Thyroid gland (tissue), 4 donors: ENCODE measurements at regions not wholly inside any gene's neighbourhood (a gene's known extent, or its start where the extent isn't known, plus 50 kb on each side); places are given as distances from the start of the nearest gene placed in this dataset.

Experiments used
- DNase-seq, 2 donors: peaks; one replicate each; pipeline ENCODE4 v3.0.0-alpha.2; 2019
- H3K27ac ChIP-seq, 3 donors: fragments of 200-600 bp; sonication (generic); 1 replicate in 2 of 3; 2 replicates in 1 of 3; pipeline ENCODE4 v1.5.1; 2016 to 2019; ENCODE audit warnings: mild to moderate bottlenecking in 1 of 3, moderate library complexity in 1 of 3
- H3K27me3 ChIP-seq: fragments of 200-600 bp; sonication (generic); one replicate; pipeline ENCODE4 v1.5.1; 2019
- H3K36me3 ChIP-seq, 2 donors: fragments of 200-600 bp; sonication (generic); one replicate each; pipeline ENCODE4 v1.5.1; 2016 to 2019
- H3K4me1 ChIP-seq, 2 donors: fragments of 200-600 bp; sonication (generic); one replicate each; pipeline ENCODE4 v1.5.1; 2017 to 2019
- H3K4me3 ChIP-seq, 3 donors: fragments of 200-600 bp; sonication (generic); replicated peaks in 1 of 3; 1 replicate in 2 of 3; 2 replicates in 1 of 3; pipeline ENCODE4 v1.5.1; 2016; ENCODE audit warnings: mild to moderate bottlenecking in 1 of 3
- H3K9me3 ChIP-seq: fragments of 200-600 bp; sonication (generic); one replicate; pipeline ENCODE4 v1.5.1; 2017
- CTCF ChIP-seq, 6 experiments: fragments of 200-600 bp in 3 of 6; fragments of 450-650 bp in 3 of 6; sonication (generic) in 3 of 6; IDR thresholded peaks; one replicate each; pipeline ENCODE4 v1.5.1; 2016 to 2019; ENCODE audit warnings: antibody characterized with exemption in 6 of 6, mild to moderate bottlenecking in 2 of 6, inconsistent platforms in 1 of 6, moderate library complexity in 1 of 6
- POLR2A ChIP-seq, 2 donors: fragments of 450-650 bp; IDR thresholded peaks; one replicate each; pipeline ENCODE4 v1.6.1; 2017; ENCODE audit warnings: antibody characterized with exemption in 2 of 2, mild to moderate bottlenecking in 2 of 2, moderate library complexity in 1 of 2
- WGBS, 2 donors: methylation state at CpG; one replicate each; pipeline ENCODE4 v1.1.5; 2017; 5-methylcytosine and 5-hydroxymethylcytosine counted together
- intact Hi-C: fragments of 100-400 bp; cut with DNase I; formaldehyde crosslinking; loops from one replicate; pipeline ENCODE4 v1.15.1; 2023

- no peaks in the 10 kb centered on the region for H3K27me3 ChIP-seq
- no peaks in the 10 kb centered on the region for H3K9me3 ChIP-seq
- H3K36me3 ChIP-seq: no peaks in the 10 kb centered on the region
- DNase-seq: no peak
- no peak overlapping the region for H3K4me3 ChIP-seq
- no peaks in the 10 kb centered on the region for H3K4me1 ChIP-seq
- intact Hi-C loops: no loop called here
- 80 to 83% methylated on average over 8 of the region's 8 CpGs for WGBS, 2 donors
- H3K27ac ChIP-seq: no peak overlapping the region
- TF ChIP-seq POLR2A (IDR thresholded peaks at IDR 0.05) (no peak), CTCF (IDR thresholded peaks at IDR 0.05) (no peak)
These were observed 186.9 kb downstream of the GADD45G start for GRCh38 chr9:89791754-89792153.

- WGBS, 2 donors: 85 to 93% methylated on average over 11 to 12 of the region's 12 CpGs
- no peaks in the 10 kb centered on the region for H3K4me1 ChIP-seq
- intact Hi-C loops: no loop called here
- H3K9me3 ChIP-seq: no peaks in the 10 kb centered on the region
- H3K36me3 ChIP-seq: no peaks in the 10 kb centered on the region
- H3K27ac ChIP-seq: no peak overlapping the region
- no peak for TF ChIP-seq CTCF (IDR thresholded peaks at IDR 0.05)
- TF ChIP-seq POLR2A (IDR thresholded peaks at IDR 0.05): no peak
- no peak for DNase-seq
- no peak overlapping the region for H3K4me3 ChIP-seq
- no peaks in the 10 kb centered on the region for H3K27me3 ChIP-seq
These were observed 187.6 kb downstream of the GADD45G start for GRCh38 chr9:89792189-89793123.

GRCh38 chr9:89793124-89793495 is 188.3 kb downstream of the GADD45G start:
- Histone ChIP-seq H3K4me1 (no peaks in the 10 kb centered on the region), H3K36me3 (no peaks in the 10 kb centered on the region), H3K27ac (no peak overlapping the region), H3K9me3 (no peaks in the 10 kb centered on the region), H3K27me3 (no peaks in the 10 kb centered on the region), H3K4me3 (no peak overlapping the region)
- 82 to 83% methylated on average over 5 of the region's 5 CpGs for WGBS, 2 donors
- no peak for TF ChIP-seq CTCF (IDR thresholded peaks at IDR 0.05)
- TF ChIP-seq POLR2A (IDR thresholded peaks at IDR 0.05): no peak
- DNase-seq: no peak
- intact Hi-C loops: no loop called here

GRCh38 chr9:89793551-89793950 is 188.7 kb downstream of the GADD45G start:
- Histone ChIP-seq H3K27me3 (no peaks in the 10 kb centered on the region), H3K9me3 (no peaks in the 10 kb centered on the region), H3K4me3 (no peak overlapping the region), H3K4me1 (no peaks in the 10 kb centered on the region), H3K36me3 (no peaks in the 10 kb centered on the region), H3K27ac (no peak overlapping the region)
- no peak for DNase-seq
- intact Hi-C loops: no loop called here
- no peak for TF ChIP-seq CTCF (IDR thresholded peaks at IDR 0.05)
- WGBS, 2 donors: 90 to 91% methylated on average over 7 of the region's 7 CpGs

GRCh38 chr9:89794918-89795317 is 190.1 kb downstream of the GADD45G start:
- Histone ChIP-seq H3K4me3 (no peak overlapping the region), H3K27me3 (no peaks in the 10 kb centered on the region), H3K4me1 (no peaks in the 10 kb centered on the region), H3K36me3 (no peaks in the 10 kb centered on the region), H3K9me3 (no peaks in the 10 kb centered on the region), H3K27ac (no peak overlapping the region)
- 84 to 85% methylated on average over 10 of the region's 10 CpGs for WGBS, 2 donors
- no peak for TF ChIP-seq CTCF (IDR thresholded peaks at IDR 0.05)
- no peak for TF ChIP-seq POLR2A (IDR thresholded peaks at IDR 0.05)
- DNase-seq: no peak
- intact Hi-C loops: no loop called here
